Mucosa of stomach (tissue), 1 donor: ENCODE measurements at regions not wholly inside any gene's neighbourhood (a gene's known extent, or its start where the extent isn't known, plus 50 kb on each side); places are given as distances from the start of the nearest gene placed in this dataset.

Experiments
- H3K27me3 ChIP-seq: one replicate; pipeline ENCODE4 v1.7.0; 2013; ENCODE audit warnings: mild to moderate bottlenecking, low read length; ENCODE audit not compliant: control insufficient read depth, insufficient read depth
- H3K36me3 ChIP-seq: one replicate; pipeline ENCODE4 v1.7.0; 2013; ENCODE audit warnings: low read length; ENCODE audit not compliant: control insufficient read depth, insufficient read depth
- H3K4me1 ChIP-seq: one replicate; pipeline ENCODE4 v1.7.0; 2013; ENCODE audit warnings: mild to moderate bottlenecking, low read length; ENCODE audit not compliant: control insufficient read depth, insufficient read depth
- H3K4me3 ChIP-seq: one replicate; pipeline ENCODE4 v1.7.0; 2013; ENCODE audit warnings: low read length
- H3K9ac ChIP-seq: one replicate; pipeline ENCODE4 v1.7.0; 2013; ENCODE audit warnings: mild to moderate bottlenecking, low read length, moderate library complexity
- H3K9me3 ChIP-seq: one replicate; pipeline ENCODE4 v1.7.0; 2013; ENCODE audit warnings: mild to moderate bottlenecking, low read length, moderate library complexity; ENCODE audit not compliant: control insufficient read depth
- donor health status: Pancreatic carcinoma.

DNA sequence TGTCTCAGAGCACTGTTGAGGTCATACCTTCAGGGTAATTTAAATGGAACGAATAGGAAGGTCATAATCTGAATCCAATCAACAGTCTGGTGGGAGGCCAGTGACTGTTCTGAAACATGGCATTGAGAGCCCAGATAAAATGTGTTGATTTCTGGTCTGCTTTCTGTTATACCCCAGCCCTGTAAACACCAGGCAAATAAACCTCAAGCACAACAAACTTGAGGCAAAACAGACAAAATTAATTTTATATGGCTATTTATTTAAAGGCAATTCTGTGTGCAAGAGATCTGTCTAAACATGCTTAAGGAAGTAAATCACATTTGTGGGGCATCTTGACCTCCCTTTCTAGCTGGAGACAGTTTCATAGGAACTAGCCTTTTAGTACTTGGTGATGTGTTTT is 140.9 kb upstream of the SPEF2 start:
- no peaks in the 10 kb centered on the region for H3K27me3 ChIP-seq
- H3K36me3 ChIP-seq = no peaks in the 10 kb centered on the region
- no peak overlapping the region for H3K4me3 ChIP-seq
- no peaks in the 10 kb centered on the region for H3K4me1 ChIP-seq
- no peak overlapping the region for H3K9ac ChIP-seq
- no peaks in the 10 kb centered on the region for H3K9me3 ChIP-seq

DNA sequence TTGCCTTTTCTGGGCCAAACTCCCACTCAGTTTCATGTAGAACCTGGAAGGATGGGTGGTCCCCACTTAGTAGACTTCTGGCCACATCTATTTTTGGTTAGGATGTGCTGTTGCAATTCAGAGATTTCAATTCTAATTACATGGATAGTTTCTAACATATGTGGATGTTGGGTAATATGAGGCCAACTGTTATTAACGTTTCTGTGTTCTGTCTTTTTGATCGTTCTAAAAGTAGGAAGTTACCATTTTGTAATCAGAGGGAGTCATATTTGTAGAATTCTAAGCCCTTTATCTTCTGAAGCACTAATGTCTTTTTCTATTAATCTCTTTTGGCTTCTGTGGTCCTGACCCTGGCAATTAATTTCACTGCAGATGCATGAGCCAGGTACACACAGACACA is 141.6 kb upstream of the SPEF2 start:
- Histone ChIP-seq H3K9me3 (no peaks in the 10 kb centered on the region), H3K36me3 (no peaks in the 10 kb centered on the region), H3K9ac (no peak overlapping the region), H3K4me3 (no peak overlapping the region), H3K27me3 (no peaks in the 10 kb centered on the region), H3K4me1 (no peaks in the 10 kb centered on the region)

DNA sequence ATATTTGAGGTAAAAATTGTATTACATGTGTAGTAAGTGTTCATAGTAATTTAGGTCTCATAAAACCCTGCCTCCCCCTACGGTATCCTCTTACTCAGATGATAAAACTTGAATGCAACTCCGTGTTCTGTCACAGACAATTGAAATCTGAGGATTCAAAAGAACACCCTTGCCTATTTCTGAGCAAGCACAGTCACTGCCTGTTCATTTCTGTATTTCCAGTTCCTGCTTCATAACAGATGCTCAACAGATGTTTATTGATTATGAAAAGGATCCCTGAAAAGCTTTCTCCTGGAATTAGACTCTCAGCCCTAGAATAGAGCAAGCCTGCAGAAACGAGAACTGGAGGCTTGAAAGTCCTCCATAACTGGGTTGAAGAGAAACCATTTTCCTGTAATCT is 144.1 kb upstream of the SPEF2 start:
- no peaks in the 10 kb centered on the region for H3K9me3 ChIP-seq
- H3K4me3 ChIP-seq = no peak overlapping the region
- H3K36me3 ChIP-seq = no peaks in the 10 kb centered on the region
- H3K4me1 ChIP-seq = no peaks in the 10 kb centered on the region
- H3K27me3 ChIP-seq = no peaks in the 10 kb centered on the region
- no peak overlapping the region for H3K9ac ChIP-seq

DNA sequence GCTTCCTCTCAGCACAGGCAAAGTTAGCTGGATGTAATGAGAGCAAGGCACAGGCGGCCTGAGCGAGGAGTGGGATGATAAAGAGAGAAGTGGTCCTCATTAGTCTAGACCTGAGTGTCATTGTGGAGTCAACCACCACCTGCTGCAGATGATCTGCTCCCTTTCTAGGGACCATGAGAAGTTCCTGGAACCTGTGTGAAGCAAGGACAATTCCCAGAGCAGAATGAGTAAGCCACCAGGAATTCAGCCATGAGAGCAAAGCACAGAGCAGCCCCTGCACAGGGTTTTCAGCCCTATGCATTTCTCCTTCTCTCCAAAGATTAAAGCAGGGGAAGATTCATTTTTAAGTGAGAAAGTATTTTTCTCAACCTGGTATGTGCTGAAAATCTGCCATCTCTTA is 146.8 kb upstream of the SPEF2 start:
- H3K4me1 ChIP-seq = no peaks in the 10 kb centered on the region
- no peaks in the 10 kb centered on the region for H3K36me3 ChIP-seq
- no peak overlapping the region for H3K9ac ChIP-seq
- H3K4me3 ChIP-seq = no peak overlapping the region
- H3K27me3 ChIP-seq = no peaks in the 10 kb centered on the region
- no peaks in the 10 kb centered on the region for H3K9me3 ChIP-seq

DNA sequence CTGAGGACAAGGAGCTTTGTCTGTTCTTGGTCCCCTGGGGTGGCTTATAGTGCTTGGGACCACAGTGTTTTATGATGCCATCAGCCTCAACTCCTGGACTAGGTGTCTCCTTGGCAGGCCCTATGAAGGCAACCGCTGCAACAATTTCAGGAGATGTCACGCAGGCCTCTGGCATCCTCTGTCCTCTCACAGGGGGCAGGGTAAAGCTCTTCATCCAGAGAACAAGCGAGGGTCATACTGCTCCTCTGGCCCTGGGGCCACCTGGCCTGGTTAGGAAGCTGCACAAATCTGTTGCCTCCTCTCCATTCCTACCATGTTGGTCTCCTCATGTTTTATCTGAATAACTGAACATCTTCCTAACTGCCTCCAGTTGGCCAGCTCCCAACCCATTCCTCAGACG is 148.9 kb upstream of the SPEF2 start:
- no peaks in the 10 kb centered on the region for H3K4me1 ChIP-seq
- H3K4me3 ChIP-seq = no peak overlapping the region
- H3K36me3 ChIP-seq = no peaks in the 10 kb centered on the region
- H3K9me3 ChIP-seq = no peaks in the 10 kb centered on the region
- no peaks in the 10 kb centered on the region for H3K27me3 ChIP-seq
- H3K9ac ChIP-seq = no peak overlapping the region

DNA sequence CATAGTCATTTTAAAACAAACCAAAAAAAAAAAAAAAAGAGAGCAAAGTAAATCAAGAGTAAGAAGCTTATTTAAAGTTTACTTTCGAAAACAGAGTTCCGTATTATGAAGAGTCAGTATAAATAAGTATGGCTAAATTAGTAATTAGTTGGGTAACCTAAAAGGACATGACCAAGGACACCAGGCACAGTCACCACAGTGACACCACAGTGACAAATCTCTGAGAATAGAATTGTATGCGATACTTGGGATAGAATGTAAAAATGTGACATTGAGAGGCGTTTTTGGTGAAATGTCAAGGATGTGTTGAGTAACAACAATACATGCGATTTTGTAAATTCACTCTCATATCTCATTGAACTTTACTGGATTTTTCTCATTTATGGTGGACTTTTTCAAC is 150.9 kb upstream of the SPEF2 start:
- Histone ChIP-seq H3K27me3 (no peaks in the 10 kb centered on the region), H3K9me3 (no peaks in the 10 kb centered on the region), H3K4me3 (no peak overlapping the region), H3K4me1 (no peaks in the 10 kb centered on the region), H3K9ac (no peak overlapping the region), H3K36me3 (no peaks in the 10 kb centered on the region)

DNA sequence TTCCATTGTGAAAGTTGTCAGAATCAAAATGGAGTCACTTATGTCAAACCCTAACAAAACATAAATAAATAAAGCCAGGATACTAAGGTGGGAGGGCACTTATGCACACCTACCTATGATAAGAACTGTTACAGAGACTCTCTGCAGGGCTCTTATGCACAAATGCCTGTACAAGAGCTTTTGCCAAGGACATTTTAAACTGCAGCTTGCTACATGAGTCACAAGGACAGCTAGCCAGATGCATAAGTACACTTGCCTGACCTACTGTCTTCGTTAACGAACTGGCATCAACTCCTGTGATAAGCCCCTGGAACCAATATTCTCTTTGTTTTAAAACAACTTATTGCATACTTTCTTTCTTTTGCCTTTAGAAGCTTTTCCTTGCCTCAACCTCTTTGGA is 152.9 kb upstream of the SPEF2 start:
- Histone ChIP-seq H3K27me3 (no peaks in the 10 kb centered on the region), H3K4me1 (no peaks in the 10 kb centered on the region), H3K4me3 (no peak overlapping the region)

DNA sequence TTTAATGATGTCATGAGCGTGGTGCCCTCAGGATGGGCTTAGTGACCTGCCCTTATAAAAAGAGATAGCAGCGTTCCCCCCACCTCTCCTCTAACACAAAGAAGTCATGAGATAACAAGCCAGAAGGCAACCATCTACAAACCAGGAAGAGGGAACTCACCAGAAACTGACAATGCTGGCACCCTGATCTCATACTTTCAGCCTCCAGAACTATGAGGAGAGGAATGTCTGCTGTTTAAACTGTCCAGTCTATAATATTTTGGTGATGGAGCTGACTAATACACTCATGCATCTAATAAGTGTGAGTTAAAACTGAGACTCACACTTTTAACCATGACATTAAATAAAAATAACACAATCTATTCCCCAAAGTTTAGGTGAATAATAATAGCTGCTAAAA is 156.1 kb upstream of the SPEF2 start:
- Histone ChIP-seq H3K27me3 (no peaks in the 10 kb centered on the region), H3K9ac (no peak overlapping the region)

More for the DNA sequence above, 152.9 kb upstream of the SPEF2 start:
- no peaks in the 10 kb centered on the region for H3K9me3 ChIP-seq
- H3K36me3 ChIP-seq = no peaks in the 10 kb centered on the region
- no peak overlapping the region for H3K9ac ChIP-seq

DNA sequence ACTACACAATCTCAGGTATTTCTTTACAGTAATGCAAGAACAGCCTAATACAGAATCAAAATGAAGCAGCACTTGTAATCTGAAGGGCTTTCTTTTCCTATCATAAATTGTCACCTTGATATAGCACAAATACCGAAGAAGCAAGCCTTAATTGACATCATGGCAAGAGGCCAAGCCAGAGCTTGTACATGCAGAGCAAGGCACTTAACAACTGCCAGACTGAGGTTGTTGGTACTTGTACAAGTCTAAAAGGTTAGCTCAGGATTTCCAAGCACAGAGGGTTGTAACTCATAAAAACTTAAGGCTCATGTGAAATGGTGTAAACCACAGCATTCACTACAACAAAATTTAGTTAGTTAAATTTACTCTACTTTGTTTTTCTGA is 158.8 kb upstream of the SPEF2 start:
- no peaks in the 10 kb centered on the region for H3K36me3 ChIP-seq

More for the DNA sequence above, 156.1 kb upstream of the SPEF2 start:
- no peaks in the 10 kb centered on the region for H3K9me3 ChIP-seq
- H3K4me1 ChIP-seq = no peaks in the 10 kb centered on the region
- H3K36me3 ChIP-seq = no peaks in the 10 kb centered on the region
- H3K4me3 ChIP-seq = no peak overlapping the region

DNA sequence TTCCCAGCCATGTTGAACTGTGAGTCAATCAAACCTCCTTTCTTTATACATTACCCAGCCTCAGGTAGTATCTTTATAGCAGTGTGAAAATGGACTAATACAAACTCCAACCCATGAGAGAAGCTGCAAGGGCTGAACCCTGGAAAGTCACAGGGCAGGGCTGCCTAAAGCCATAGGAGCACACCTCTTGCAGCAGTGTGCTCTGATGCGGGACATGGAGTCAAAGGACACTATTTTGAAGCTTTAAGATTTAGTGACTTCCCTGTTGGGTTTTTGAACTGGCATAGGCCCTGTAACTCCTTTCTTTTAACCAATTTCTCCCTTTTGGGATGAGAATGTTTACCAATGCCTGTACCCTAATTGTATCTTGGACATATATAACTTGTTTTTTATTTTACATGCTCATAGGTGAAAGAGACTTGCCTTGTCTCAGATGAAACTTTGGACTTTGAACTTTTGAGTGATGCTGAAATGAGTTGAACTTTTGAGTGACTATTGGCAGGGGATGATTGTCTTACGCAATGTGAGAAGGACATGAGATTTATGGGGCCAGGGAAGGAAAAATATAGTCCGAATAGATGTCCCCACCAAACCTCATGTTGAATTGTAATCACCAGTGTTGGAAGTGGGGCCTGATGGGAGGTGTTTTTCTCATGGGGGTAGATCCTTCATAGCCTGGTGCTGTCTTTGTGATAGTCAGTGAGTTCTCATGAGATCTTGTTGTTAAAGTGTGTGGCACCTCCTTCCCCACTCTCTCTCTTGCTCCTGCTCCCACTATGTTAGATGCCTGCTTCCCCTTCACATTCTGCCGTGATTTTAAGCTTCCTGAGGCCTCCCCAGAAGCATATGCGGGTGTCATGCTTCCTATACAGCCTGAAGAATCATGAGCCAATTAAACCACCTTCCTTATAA is 159.5 kb upstream of the SPEF2 start:
- no peaks in the 10 kb centered on the region for H3K36me3 ChIP-seq
- H3K4me3 ChIP-seq = no peak overlapping the region
- no peak overlapping the region for H3K9ac ChIP-seq
- H3K9me3 ChIP-seq = no peaks in the 10 kb centered on the region
- no peaks in the 10 kb centered on the region for H3K27me3 ChIP-seq
- H3K4me1 ChIP-seq = no peaks in the 10 kb centered on the region

More for the DNA sequence above, 158.8 kb upstream of the SPEF2 start:
- Histone ChIP-seq H3K9me3 (no peaks in the 10 kb centered on the region), H3K27me3 (no peaks in the 10 kb centered on the region), H3K9ac (no peak overlapping the region), H3K4me3 (no peak overlapping the region), H3K4me1 (no peaks in the 10 kb centered on the region)

DNA sequence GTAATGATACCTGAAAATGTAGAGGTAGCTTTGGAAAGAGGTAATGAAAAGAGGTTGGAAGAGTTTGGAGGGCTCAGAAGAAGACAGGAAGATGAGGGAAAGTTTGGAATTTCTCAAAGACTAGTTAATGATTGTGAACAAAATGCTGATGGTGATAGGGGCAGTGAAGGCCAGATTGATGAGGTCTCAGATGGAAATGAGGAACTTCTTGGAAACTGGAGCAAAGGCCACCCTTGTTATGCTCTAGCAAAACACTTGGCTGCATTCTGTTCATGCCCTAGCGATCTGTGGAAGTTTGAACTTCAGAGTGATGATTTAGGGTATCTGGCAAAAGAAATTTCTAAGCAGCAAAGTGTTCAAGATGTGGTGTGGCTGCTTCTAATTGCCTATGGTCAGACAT is 161.2 kb upstream of the SPEF2 start:
- Histone ChIP-seq H3K4me1 (no peaks in the 10 kb centered on the region), H3K9me3 (no peaks in the 10 kb centered on the region)

DNA sequence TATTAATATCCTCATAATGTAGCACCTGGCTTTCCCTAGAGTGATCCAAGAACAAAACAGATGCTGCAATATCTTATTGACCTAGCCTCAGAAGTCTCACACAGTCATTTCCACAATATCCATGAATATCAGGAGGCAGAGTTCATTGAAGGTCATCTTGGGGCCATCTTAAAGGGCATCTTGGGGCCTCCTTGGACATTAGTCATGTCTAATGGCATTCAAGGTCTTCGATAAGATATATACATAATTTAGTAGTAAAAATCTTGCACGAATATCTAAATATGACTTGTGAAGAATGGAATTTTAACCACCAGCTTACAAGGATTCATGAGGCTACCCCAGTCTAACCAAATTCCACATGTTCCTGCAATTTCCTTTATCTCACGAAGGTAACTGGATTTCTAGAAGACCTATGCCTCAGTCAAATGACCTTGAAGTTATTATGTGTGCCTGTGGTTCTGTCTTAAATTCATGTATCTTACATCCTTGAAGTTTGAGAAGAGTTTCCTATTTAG is 163.6 kb upstream of the SPEF2 start:
- no peaks in the 10 kb centered on the region for H3K36me3 ChIP-seq
- H3K4me3 ChIP-seq = no peak overlapping the region
- H3K9ac ChIP-seq = no peak overlapping the region
- no peaks in the 10 kb centered on the region for H3K27me3 ChIP-seq
- H3K9me3 ChIP-seq = no peaks in the 10 kb centered on the region
- H3K4me1 ChIP-seq = no peaks in the 10 kb centered on the region

More for the DNA sequence above, 161.2 kb upstream of the SPEF2 start:
- H3K36me3 ChIP-seq = no peaks in the 10 kb centered on the region
- H3K27me3 ChIP-seq = no peaks in the 10 kb centered on the region
- H3K9ac ChIP-seq = no peak overlapping the region
- H3K4me3 ChIP-seq = no peak overlapping the region
